ENCODE measurements at regions not wholly inside any gene's neighbourhood (a gene's known extent, or its start where the extent isn't known, plus 50 kb on each side); places are given as distances from the start of the nearest gene placed in this dataset.
A peak's percentile ranks its signal among the peaks of the same experiment; 100 is the strongest.

DNA sequence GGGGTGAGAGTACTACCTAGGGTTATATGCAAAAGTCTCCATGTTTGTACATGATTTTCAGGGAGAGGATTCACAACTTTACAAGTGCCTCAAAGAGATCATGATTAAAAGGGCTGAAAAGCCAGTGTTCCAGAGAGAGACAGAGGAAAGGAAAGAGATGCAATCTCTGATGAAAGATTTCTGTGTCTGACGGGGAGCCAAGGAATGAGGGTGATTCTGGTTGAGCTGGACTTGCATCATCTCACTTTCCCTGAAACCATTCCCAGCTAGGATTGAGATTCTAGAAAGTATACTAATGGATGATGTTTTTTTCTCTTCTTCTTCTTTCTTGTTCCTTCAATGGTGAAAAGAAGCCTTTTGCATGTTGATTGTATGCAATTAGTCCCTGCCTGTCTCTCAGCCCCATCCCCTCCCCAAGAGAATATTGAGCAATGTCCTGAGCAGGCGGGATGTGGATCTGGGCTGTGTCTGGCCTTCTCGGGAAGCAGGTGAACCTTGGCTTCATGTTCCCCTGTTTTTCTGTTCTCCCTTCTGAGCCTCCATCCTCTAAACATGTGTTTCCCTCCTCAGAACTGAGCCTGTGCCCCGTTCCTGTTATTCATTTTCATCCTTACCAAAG is 186.1 kb downstream of the ZNF365 start:
- Mint-ChIP-seq H3K27me3 (ENCODE audit: insufficient read depth, low read depth) (no peaks in the 10 kb centered on the region), H3K9me3 (no peaks in the 10 kb centered on the region), H3K4me1 (peaks cover 20% of the 10 kb centered on the region), H3K36me3 (no peaks in the 10 kb centered on the region), H3K27ac (no peak overlapping the region), H3K4me3 (no peak overlapping the region)
- Histone ChIP-seq H3K79me2 (ENCODE audit: low read depth) (no peaks in the 10 kb centered on the region), H4K20me1 (ENCODE audit: low read depth) (no peaks in the 10 kb centered on the region), H3K36me3 (no peaks in the 10 kb centered on the region), H3K9ac (no peak overlapping the region), H3K4me2 (no peak overlapping the region), H3F3A (ENCODE audit: low read depth) (no peaks in the 10 kb centered on the region), H3K4me1 (no peaks in the 10 kb centered on the region), H3K9me3 (ENCODE audit: low read depth) (no peaks in the 10 kb centered on the region), H3K27ac (no peak overlapping the region), H2AFZ (replicated peaks) (no peak overlapping the region), H3K27me3 (no peaks in the 10 kb centered on the region), H3K4me3 (no peak overlapping the region)
- TF ChIP-seq EZH2 (IDR thresholded peaks at IDR 0.05) (no peak), EZH2phosphoT487 (IDR thresholded peaks at IDR 0.05) (no peak)
- TF ChIP-seq, protein P1, sequence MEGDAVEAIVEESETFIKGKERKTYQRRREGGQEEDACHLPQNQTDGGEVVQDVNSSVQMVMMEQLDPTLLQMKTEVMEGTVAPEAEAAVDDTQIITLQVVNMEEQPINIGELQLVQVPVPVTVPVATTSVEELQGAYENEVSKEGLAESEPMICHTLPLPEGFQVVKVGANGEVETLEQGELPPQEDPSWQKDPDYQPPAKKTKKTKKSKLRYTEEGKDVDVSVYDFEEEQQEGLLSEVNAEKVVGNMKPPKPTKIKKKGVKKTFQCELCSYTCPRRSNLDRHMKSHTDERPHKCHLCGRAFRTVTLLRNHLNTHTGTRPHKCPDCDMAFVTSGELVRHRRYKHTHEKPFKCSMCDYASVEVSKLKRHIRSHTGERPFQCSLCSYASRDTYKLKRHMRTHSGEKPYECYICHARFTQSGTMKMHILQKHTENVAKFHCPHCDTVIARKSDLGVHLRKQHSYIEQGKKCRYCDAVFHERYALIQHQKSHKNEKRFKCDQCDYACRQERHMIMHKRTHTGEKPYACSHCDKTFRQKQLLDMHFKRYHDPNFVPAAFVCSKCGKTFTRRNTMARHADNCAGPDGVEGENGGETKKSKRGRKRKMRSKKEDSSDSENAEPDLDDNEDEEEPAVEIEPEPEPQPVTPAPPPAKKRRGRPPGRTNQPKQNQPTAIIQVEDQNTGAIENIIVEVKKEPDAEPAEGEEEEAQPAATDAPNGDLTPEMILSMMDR (IDR thresholded peaks at IDR 0.05), result no peak
- no peak for DNase-seq (ENCODE audit: low spot score)

GRCh38 chr10:62561151-62561550 is 187.0 kb downstream of the ZNF365 start:
- H3K4me3 ChIP-seq, result no peak overlapping the region
- H3K4me2 ChIP-seq, result no peak overlapping the region
- no peaks in the 10 kb centered on the region for H3K36me3 ChIP-seq
- Mint-ChIP-seq H3K27me3 (ENCODE audit: insufficient read depth, low read depth) (no peaks in the 10 kb centered on the region), H3K4me1 (peaks cover 20% of the 10 kb centered on the region), H3K27ac (no peak overlapping the region), H3K9me3 (no peaks in the 10 kb centered on the region), H3K4me3 (no peak overlapping the region), H3K36me3 (no peaks in the 10 kb centered on the region)
- DNase-seq (ENCODE audit: low spot score), result no peak
- no peaks in the 10 kb centered on the region for H3K9me3 ChIP-seq (ENCODE audit: low read depth)
- H3K9ac ChIP-seq, result no peak overlapping the region
- no peak overlapping the region for H2AFZ ChIP-seq (replicated peaks)
- H4K20me1 ChIP-seq (ENCODE audit: low read depth), result no peaks in the 10 kb centered on the region
- H3F3A ChIP-seq (ENCODE audit: low read depth), result no peaks in the 10 kb centered on the region
- H3K4me1 ChIP-seq, result no peaks in the 10 kb centered on the region
- TF ChIP-seq, protein P1 (IDR thresholded peaks at IDR 0.05), result no peak
- no peak for TF ChIP-seq EZH2phosphoT487 (IDR thresholded peaks at IDR 0.05)
- TF ChIP-seq EZH2 (IDR thresholded peaks at IDR 0.05), result no peak
- no peaks in the 10 kb centered on the region for H3K79me2 ChIP-seq (ENCODE audit: low read depth)
- no peak overlapping the region for H3K27ac ChIP-seq
- H3K27me3 ChIP-seq, result no peaks in the 10 kb centered on the region

DNA sequence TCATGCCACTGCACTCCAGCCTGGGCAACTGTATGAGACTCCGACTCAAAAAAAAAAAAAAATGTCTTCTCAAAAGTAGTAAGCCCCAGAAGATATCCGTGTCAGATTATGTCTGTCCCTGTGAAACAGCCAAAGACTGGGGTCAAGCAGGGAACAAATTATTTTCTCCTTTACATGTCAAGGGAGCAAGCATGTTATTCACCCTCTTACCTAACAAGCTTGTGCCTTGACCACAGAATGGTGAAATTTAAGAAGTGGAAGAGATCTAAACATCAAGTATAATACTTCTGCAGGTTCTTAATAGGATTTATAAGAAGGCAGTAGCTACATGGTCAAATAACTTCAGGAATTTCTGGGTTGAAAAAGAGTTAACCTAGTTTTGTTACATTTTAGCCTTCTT is 187.9 kb downstream of the ZNF365 start:
- H3K36me3 Mint-ChIP-seq, result no peaks in the 10 kb centered on the region
- no peaks in the 10 kb centered on the region for H3K4me1 ChIP-seq
- H3K27ac Mint-ChIP-seq, result no peak overlapping the region
- H3K4me2 ChIP-seq, result no peak overlapping the region
- no peaks in the 10 kb centered on the region for H3K9me3 ChIP-seq (ENCODE audit: low read depth)
- no peaks in the 10 kb centered on the region for H3K9me3 Mint-ChIP-seq
- H3K4me3 Mint-ChIP-seq, result no peak overlapping the region
- H3K9ac ChIP-seq, result no peak overlapping the region
- H3K27me3 Mint-ChIP-seq (ENCODE audit: insufficient read depth, low read depth), result peaks cover 1% of the 10 kb centered on the region
- DNase-seq (ENCODE audit: low spot score), result no peak
- no peak overlapping the region for H3K27ac ChIP-seq
- H3F3A ChIP-seq (ENCODE audit: low read depth), result no peaks in the 10 kb centered on the region
- no peaks in the 10 kb centered on the region for H4K20me1 ChIP-seq (ENCODE audit: low read depth)
- no peak overlapping the region for H3K4me3 ChIP-seq
- H3K79me2 ChIP-seq (ENCODE audit: low read depth), result no peaks in the 10 kb centered on the region
- H3K27me3 ChIP-seq, result no peaks in the 10 kb centered on the region
- H2AFZ ChIP-seq (replicated peaks), result no peak overlapping the region
- H3K36me3 ChIP-seq, result no peaks in the 10 kb centered on the region
- H3K4me1 Mint-ChIP-seq, result peaks cover 20% of the 10 kb centered on the region
- TF ChIP-seq EZH2 (IDR thresholded peaks at IDR 0.05) (no peak), EZH2phosphoT487 (IDR thresholded peaks at IDR 0.05) (no peak)

DNA sequence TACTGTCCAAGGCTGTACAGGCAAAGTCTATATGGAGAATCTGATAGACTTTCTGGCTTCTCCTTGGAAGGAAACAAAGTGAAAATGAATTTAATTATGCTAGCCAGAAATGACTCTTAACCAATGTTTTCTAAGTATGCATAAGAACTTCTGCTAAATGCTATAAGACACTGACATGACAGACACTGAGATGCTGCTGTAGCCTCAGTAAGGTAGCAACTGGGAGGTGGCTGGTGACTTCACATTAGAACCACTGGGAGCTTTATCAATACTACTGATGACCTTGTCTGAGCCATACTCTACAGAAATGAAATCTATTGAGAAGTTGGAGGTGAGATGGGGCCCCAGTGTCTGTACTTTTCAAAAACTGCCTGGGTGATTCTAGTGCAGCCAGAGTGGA is 188.6 kb downstream of the ZNF365 start:
- peak overlapping the region; percentile 17 for H3K27ac Mint-ChIP-seq
- H3K4me1 Mint-ChIP-seq, result peaks cover 20% of the 10 kb centered on the region
- H3K27ac ChIP-seq, result no peak overlapping the region

More for the DNA sequence above, 188.6 kb downstream of the ZNF365 start:
- Histone ChIP-seq H3K4me2 (no peak overlapping the region), H3K79me2 (ENCODE audit: low read depth) (no peaks in the 10 kb centered on the region), H2AFZ (replicated peaks) (no peak overlapping the region), H3K27me3 (no peaks in the 10 kb centered on the region), H3F3A (ENCODE audit: low read depth) (no peaks in the 10 kb centered on the region), H3K9me3 (ENCODE audit: low read depth) (no peaks in the 10 kb centered on the region), H4K20me1 (ENCODE audit: low read depth) (no peaks in the 10 kb centered on the region), H3K4me1 (no peaks in the 10 kb centered on the region), H3K9ac (no peak overlapping the region), H3K36me3 (no peaks in the 10 kb centered on the region), H3K4me3 (no peak overlapping the region)
- Mint-ChIP-seq H3K9me3 (no peaks in the 10 kb centered on the region), H3K27me3 (ENCODE audit: insufficient read depth, low read depth) (peaks cover 2% of the 10 kb centered on the region), H3K4me3 (no peak overlapping the region), H3K36me3 (no peaks in the 10 kb centered on the region)
- no peak for TF ChIP-seq EZH2phosphoT487 (IDR thresholded peaks at IDR 0.05)
- TF ChIP-seq EZH2 (IDR thresholded peaks at IDR 0.05), result no peak
- TF ChIP-seq, protein P1 (IDR thresholded peaks at IDR 0.05), result no peak
- DNase-seq (ENCODE audit: low spot score), result no peak

All from neural progenitor cell (in vitro differentiated cells).